HG03378 (cell line): ENCODE measurements at regions not wholly inside any gene's neighbourhood (a gene's known extent, or its start where the extent isn't known, plus 50 kb on each side); places are given as distances from the start of the nearest gene placed in this dataset.

Source experiments
- ATAC-seq: cut with Tn5 transposase; IDR thresholded peaks from one replicate; pipeline ENCODE4 v1.9.1; 2021; ENCODE audit warnings: mild to moderate bottlenecking, moderate library complexity; ENCODE audit not compliant: unreplicated experiment

GRCh38 chr2:16167870-16168426 lies 227.6 kb downstream of the MYCN start:
- ATAC-seq, result no peak

GRCh38 chr2:16167451-16167861 lies 227.1 kb downstream of the MYCN start:
- ATAC-seq, result no peak

- no peak for ATAC-seq
These were observed 226.1 kb downstream of the MYCN start for GRCh38 chr2:16166327-16166981.

- ATAC-seq, result no peak
These were observed 225.4 kb downstream of the MYCN start for GRCh38 chr2:16165518-16166326.

GRCh38 chr2:16162491-16163040 lies 222.2 kb downstream of the MYCN start:
- ATAC-seq, result no peak

GRCh38 chr2:16161768-16162490 lies 221.6 kb downstream of the MYCN start:
- ATAC-seq, result no peak

- no peak for ATAC-seq
These were observed 220.8 kb downstream of the MYCN start for GRCh38 chr2:16161085-16161565.

- ATAC-seq, result no peak
These were observed 220.1 kb downstream of the MYCN start for GRCh38 chr2:16160281-16161084.

- no peak for ATAC-seq
These were observed 216.1 kb downstream of the MYCN start for GRCh38 chr2:16156411-16156810.

- ATAC-seq, result no peak
These were observed 215.4 kb downstream of the MYCN start for GRCh38 chr2:16155766-16156165.

- ATAC-seq, result no peak
These were observed 215.0 kb downstream of the MYCN start for GRCh38 chr2:16155366-16155765.

GRCh38 chr2:16154501-16155280 lies 214.3 kb downstream of the MYCN start:
- no peak for ATAC-seq

GRCh38 chr2:16154061-16154460 lies 213.7 kb downstream of the MYCN start:
- no peak for ATAC-seq

- no peak for ATAC-seq
These were observed 213.3 kb downstream of the MYCN start for GRCh38 chr2:16153754-16154035.

GRCh38 chr2:16152928-16153753 lies 212.8 kb downstream of the MYCN start:
- ATAC-seq, result no peak

GRCh38 chr2:16152071-16152927 lies 211.9 kb downstream of the MYCN start:
- ATAC-seq, result no peak

GRCh38 chr2:16151651-16152050 lies 211.3 kb downstream of the MYCN start:
- ATAC-seq, result no peak

- ATAC-seq, result no peak
These were observed 210.9 kb downstream of the MYCN start for GRCh38 chr2:16151281-16151570.
